Body of pancreas (tissue), 4 donors: ENCODE measurements at regions not wholly inside any gene's neighbourhood (a gene's known extent, or its start where the extent isn't known, plus 50 kb on each side); places are given as distances from the start of the nearest gene placed in this dataset.

ENCODE experiments used
- ATAC-seq: fragments of 150-250 bp; one replicate; pipeline ENCODE4 v1.9.1; 2016
- DNase-seq, 4 donors: peaks; one replicate each; pipeline ENCODE4 v3.0.0-alpha.2; 2019
- H3K27ac ChIP-seq, 4 donors: fragments of 200-600 bp; sonication (generic); 1 replicate in 3 of 4; 2 replicates in 1 of 4; pipeline versions ENCODE4 v1.5.1 to v1.6.1; 2016 to 2019; ENCODE audit warnings: mild to moderate bottlenecking in 1 of 4, mixed read lengths in 1 of 4, moderate library complexity in 1 of 4
- H3K27me3 ChIP-seq, 2 donors: fragments of 200-600 bp; sonication (generic); one replicate each; pipeline ENCODE4 v1.6.0; 2016; ENCODE audit warnings: mild to moderate bottlenecking in 1 of 2
- H3K36me3 ChIP-seq, 2 donors: fragments of 200-600 bp; sonication (generic); replicated peaks in 1 of 2; 2 replicates each; pipeline ENCODE4 v1.5.1; 2016; ENCODE audit warnings: low read depth in 2 of 2; ENCODE audit not compliant: insufficient read depth in 1 of 2
- H3K4me1 ChIP-seq: fragments of 200-600 bp; sonication (generic); one replicate; pipeline ENCODE4 v1.6.0; 2016
- H3K4me3 ChIP-seq, 2 donors: fragments of 200-600 bp; sonication (generic); 1 replicate in 1 of 2; 2 replicates in 1 of 2; pipeline ENCODE4 v1.5.1; 2016 to 2019
- H3K9me3 ChIP-seq, 3 donors: fragments of 200-600 bp; sonication (generic); 1 replicate in 2 of 3; 2 replicates in 1 of 3; pipeline ENCODE4 v1.5.1; 2016
- CTCF ChIP-seq, 7 experiments: fragments of 450-650 bp in 4 of 7; fragments of 200-600 bp in 3 of 7; sonication (generic) in 3 of 7; IDR thresholded peaks; one replicate each; pipeline ENCODE4 v1.5.1; 2016 to 2019; ENCODE audit warnings: antibody characterized with exemption in 7 of 7
- POLR2A ChIP-seq, 3 donors: fragments of 450-650 bp; IDR thresholded peaks; one replicate each; pipeline ENCODE4 v1.6.1; 2016; ENCODE audit warnings: antibody characterized with exemption in 3 of 3, mild to moderate bottlenecking in 2 of 3
- WGBS, 2 donors: methylation state at CpG; one replicate each; pipeline ENCODE4 v1.1.5; 2017; 5-methylcytosine and 5-hydroxymethylcytosine counted together
- intact Hi-C: fragments of 100-400 bp; cut with DNase I; formaldehyde crosslinking; loops from one replicate; pipeline ENCODE4 v1.15.1; 2023

- Histone ChIP-seq H3K4me1 (peaks cover 24% of the 10 kb centered on the region), H3K9me3 (no peaks in the 10 kb centered on the region), H3K27me3 (no peaks in the 10 kb centered on the region), H3K4me3 (no peak overlapping the region), H3K27ac (no peak overlapping the region), H3K36me3 (no peaks in the 10 kb centered on the region)
- TF ChIP-seq POLR2A (IDR thresholded peaks at IDR 0.05) (no peak), CTCF (IDR thresholded peaks at IDR 0.05) (no peak)
- ATAC-seq: no peak
- DNase-seq: no peak
- intact Hi-C loops: no loop called here
Observed at GRCh38 chr9:108441726-108442125, 414.1 kb downstream of the ACTL7B start.

DNA sequence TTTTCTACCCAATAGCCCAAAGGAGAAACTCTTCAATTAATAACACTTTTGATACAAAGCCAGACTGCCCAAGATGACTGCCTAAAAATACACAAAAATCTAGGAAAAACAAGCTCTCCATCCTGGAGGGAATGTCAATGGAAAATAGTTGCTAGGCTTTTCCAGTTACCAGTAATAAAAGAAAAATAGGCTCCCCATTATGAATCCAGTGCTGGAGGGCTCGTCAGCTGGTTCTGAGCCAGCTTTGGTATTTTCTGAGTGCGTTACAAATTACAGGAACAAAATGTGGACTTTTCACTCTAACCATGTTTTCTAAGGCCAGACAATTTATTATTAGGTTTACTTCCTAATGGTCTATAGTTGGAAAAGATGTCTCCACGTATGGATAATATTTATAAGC, 414.5 kb downstream of the ACTL7B start:
- H3K4me3 ChIP-seq: no peak overlapping the region
- H3K4me1 ChIP-seq: peaks cover 24% of the 10 kb centered on the region
- ATAC-seq (no peak), DNase-seq (no peak)
- WGBS, 2 donors: 80 to 86% methylated on average over 3 of the region's 3 CpGs
- intact Hi-C loops: no loop called here
- no peaks in the 10 kb centered on the region for H3K9me3 ChIP-seq
- no peaks in the 10 kb centered on the region for H3K27me3 ChIP-seq
- H3K27ac ChIP-seq: no peak overlapping the region
- H3K36me3 ChIP-seq: no peaks in the 10 kb centered on the region
- no peak for TF ChIP-seq CTCF (IDR thresholded peaks at IDR 0.05)
- no peak for TF ChIP-seq POLR2A (IDR thresholded peaks at IDR 0.05)

- TF ChIP-seq POLR2A (IDR thresholded peaks at IDR 0.05) (no peak), CTCF (IDR thresholded peaks at IDR 0.05) (no peak)
- no peaks in the 10 kb centered on the region for H3K27me3 ChIP-seq
- no peak overlapping the region for H3K4me3 ChIP-seq
- no peak overlapping the region for H3K27ac ChIP-seq
- no peaks in the 10 kb centered on the region for H3K36me3 ChIP-seq
- WGBS, 2 donors: 89 to 90% methylated on average over 3 of the region's 3 CpGs
- DNase-seq: no peak
- ATAC-seq: no peak
- no peaks in the 10 kb centered on the region for H3K9me3 ChIP-seq
- intact Hi-C loops: no loop called here
- peaks cover 24% of the 10 kb centered on the region for H3K4me1 ChIP-seq
Observed at GRCh38 chr9:108439947-108440346, 415.8 kb downstream of the ACTL7B start.

GRCh38 chr9:108437656-108438055, 418.1 kb downstream of the ACTL7B start:
- TF ChIP-seq CTCF (IDR thresholded peaks at IDR 0.05) (no peak), POLR2A (IDR thresholded peaks at IDR 0.05) (no peak)
- ATAC-seq (no peak), DNase-seq (no peak)
- H3K4me1 ChIP-seq: peaks cover 9% of the 10 kb centered on the region
- H3K4me3 ChIP-seq: no peak overlapping the region
- no peaks in the 10 kb centered on the region for H3K9me3 ChIP-seq
- no peak overlapping the region for H3K27ac ChIP-seq
- no peaks in the 10 kb centered on the region for H3K36me3 ChIP-seq
- intact Hi-C loops: no loop called here
- no peaks in the 10 kb centered on the region for H3K27me3 ChIP-seq
- WGBS, 2 donors: 82 to 100% methylated on average over 1 of the region's 1 CpG

GRCh38 chr9:108436448-108436847, 419.3 kb downstream of the ACTL7B start:
- no peaks in the 10 kb centered on the region for H3K36me3 ChIP-seq
- intact Hi-C loops: no loop called here
- H3K27me3 ChIP-seq: no peaks in the 10 kb centered on the region
- no peak overlapping the region for H3K27ac ChIP-seq
- WGBS, 2 donors: 72 to 76% methylated on average over 4 of the region's 4 CpGs
- DNase-seq (no peak), ATAC-seq (no peak)
- TF ChIP-seq CTCF (IDR thresholded peaks at IDR 0.05) (no peak), POLR2A (IDR thresholded peaks at IDR 0.05) (no peak)
- no peaks in the 10 kb centered on the region for H3K9me3 ChIP-seq
- no peaks in the 10 kb centered on the region for H3K4me1 ChIP-seq
- no peak overlapping the region for H3K4me3 ChIP-seq
